HG03457 (cell line): ENCODE measurements at regions not wholly inside any gene's neighbourhood (a gene's known extent, or its start where the extent isn't known, plus 50 kb on each side); places are given as distances from the start of the nearest gene placed in this dataset.
"Not testable (repeated sequence)": the region's sequence is repeated elsewhere in the genome, so short reads cannot be mapped to it uniquely, and the experiment has no call there.

ENCODE experiments used
- ATAC-seq: cut with Tn5 transposase; IDR thresholded peaks from one replicate; pipeline ENCODE4 v1.9.1; 2021; ENCODE audit warnings: moderate number of reproducible peaks; ENCODE audit not compliant: unreplicated experiment

- ATAC-seq: no peak
Observed at GRCh38 chr2:2788076-2788475, 457.0 kb upstream of the MYT1L start.

GRCh38 chr2:2787301-2787907 lies 456.3 kb upstream of the MYT1L start:
- ATAC-seq: no peak

- ATAC-seq: no peak
Observed at GRCh38 chr2:2782007-2782406, 450.9 kb upstream of the MYT1L start.

- no peak for ATAC-seq
Observed at GRCh38 chr2:2779727-2780126, 448.7 kb upstream of the MYT1L start.

- no peak for ATAC-seq
Observed at GRCh38 chr2:2777876-2778275, 446.8 kb upstream of the MYT1L start.

GRCh38 chr2:2777213-2777612 lies 446.1 kb upstream of the MYT1L start:
- ATAC-seq: no peak

- ATAC-seq: no peak
Observed at GRCh38 chr2:2775018-2775417, 443.9 kb upstream of the MYT1L start.

- no peak for ATAC-seq
Observed at GRCh38 chr2:2773692-2774091, 442.6 kb upstream of the MYT1L start.

- not testable (repeated sequence) for ATAC-seq
Observed at GRCh38 chr2:2773080-2773479, 442.0 kb upstream of the MYT1L start.

- ATAC-seq: no peak
Observed at GRCh38 chr2:2771721-2772411, 440.8 kb upstream of the MYT1L start.

- ATAC-seq: no peak
Observed at GRCh38 chr2:2769481-2770431, 438.7 kb upstream of the MYT1L start.

GRCh38 chr2:2768476-2768875 lies 437.4 kb upstream of the MYT1L start:
- ATAC-seq: no peak

- no peak for ATAC-seq
Observed at GRCh38 chr2:2767837-2768236, 436.8 kb upstream of the MYT1L start.

GRCh38 chr2:2765839-2766495 lies 434.9 kb upstream of the MYT1L start:
- ATAC-seq: no peak

- ATAC-seq: no peak
Observed at GRCh38 chr2:2765176-2765800, 434.2 kb upstream of the MYT1L start.

- no peak for ATAC-seq
Observed at GRCh38 chr2:2764739-2765138, 433.7 kb upstream of the MYT1L start.

GRCh38 chr2:2764001-2764355 lies 432.9 kb upstream of the MYT1L start:
- ATAC-seq: no peak

GRCh38 chr2:2763351-2764000 lies 432.4 kb upstream of the MYT1L start:
- no peak for ATAC-seq

GRCh38 chr2:2762913-2763312 lies 431.8 kb upstream of the MYT1L start:
- no peak for ATAC-seq

- no peak for ATAC-seq
Observed at GRCh38 chr2:2762166-2762908, 431.3 kb upstream of the MYT1L start.
